Endothelial cell of umbilical vein (primary cell): ENCODE measurements at regions not wholly inside any gene's neighbourhood (a gene's known extent, or its start where the extent isn't known, plus 50 kb on each side); places are given as distances from the start of the nearest gene placed in this dataset.

Experiments
- BruUV-seq: library from RNA; stranded (reverse); fragments of 400-500 nt; replicated peaks from 2 replicates; lab custom pipeline; 2021; lab: Mats Ljungman, UMichigan
- CTCF ChIA-PET: fragments of 300-600, 350-600 bp; sonication (Branson Sonifier 250); formaldehyde crosslinking; loops from one replicate; lab custom pipeline; 2021; ENCODE audit warnings: antibody characterized with exemption, inconsistent platforms; lab: Charles Lee
- POLR2A ChIA-PET: fragments of 300-600, 350-600 bp; sonication (Branson Sonifier 250); formaldehyde crosslinking; loops from one replicate; lab custom pipeline; 2021; ENCODE audit warnings: antibody characterized with exemption, inconsistent platforms; lab: Charles Lee
- DNase-seq: peaks from one replicate; pipeline ENCODE4 v3.0.0-alpha.2; 2011; ENCODE audit warnings: low read depth, low spot score
- FAIRE-seq: peaks from 2 replicates; lab custom pipeline; 2011; peaks lifted over from hg19 to GRCh38; lab: Jason Lieb, UNC
- H2AFZ ChIP-seq: 2 replicates; pipeline ENCODE4 v1.6.0; 2012; ENCODE audit warnings: low read depth, low read length, control low read depth, inconsistent platforms
- H3K27ac ChIP-seq: 2 replicates; pipeline ENCODE4 v1.5.1; 2011; ENCODE audit warnings: low read depth, mild to moderate bottlenecking, control low read depth, low read length, moderate library complexity; ENCODE audit not compliant: insufficient read depth
- H3K27me3 ChIP-seq, 2 experiments: 2 replicates each; pipeline versions ENCODE4 v1.6.0 to v1.6.1; 2011; ENCODE audit warnings: low read length in 2 of 2, mixed read lengths in 1 of 2; ENCODE audit not compliant: control insufficient read depth in 2 of 2, insufficient read depth in 2 of 2
- H3K36me3 ChIP-seq, 2 experiments: 2 replicates in 1 of 2; 3 replicates in 1 of 2; pipeline ENCODE4 v1.5.1; 2011; ENCODE audit warnings: low read length in 2 of 2, mild to moderate bottlenecking in 1 of 2, moderate library complexity in 1 of 2; ENCODE audit not compliant: control insufficient read depth in 2 of 2, insufficient read depth in 2 of 2; ENCODE audit errors: extremely low read depth in 1 of 2
- H3K4me1 ChIP-seq: 3 replicates; pipeline ENCODE4 v1.5.1; 2011; ENCODE audit warnings: mild to moderate bottlenecking, low read length; ENCODE audit not compliant: control insufficient read depth, insufficient read depth; ENCODE audit errors: extremely low read depth
- H3K4me2 ChIP-seq: 2 replicates; pipeline ENCODE4 v1.6.1; 2011; ENCODE audit warnings: low read length, control low read depth, mixed read lengths; ENCODE audit not compliant: insufficient read depth
- H3K4me3 ChIP-seq, 3 experiments: fragments of 200-600 bp in 1 of 3; sonication (generic), shearing (Covaris generic) in 1 of 3; replicated peaks in 1 of 3; 2 replicates each; pipeline ENCODE4 v1.5.1; 2011 to 2016; ENCODE audit warnings: control low read depth in 3 of 3, low read length in 3 of 3, mild to moderate bottlenecking in 2 of 3, inconsistent platforms in 1 of 3, low read depth in 1 of 3, moderate library complexity in 1 of 3; ENCODE audit not compliant: insufficient read depth in 1 of 3
- H3K79me2 ChIP-seq: 2 replicates; pipeline ENCODE4 v1.6.0; 2012; ENCODE audit warnings: low read length, inconsistent platforms; ENCODE audit not compliant: control insufficient read depth, insufficient read depth
- H3K9ac ChIP-seq: replicated peaks from 2 replicates; pipeline ENCODE3; 2011; ENCODE audit warnings: low read length, control low read depth; ENCODE audit not compliant: insufficient read depth; ENCODE audit errors: extremely low read depth
- H3K9me1 ChIP-seq: replicated peaks from 3 replicates; pipeline ENCODE4 v1.6.0; 2011; ENCODE audit warnings: mild to moderate bottlenecking, low read length; ENCODE audit not compliant: control insufficient read depth, insufficient read depth; ENCODE audit errors: extremely low read depth
- H3K9me3 ChIP-seq: replicated peaks from 2 replicates; pipeline ENCODE4 v1.5.1; 2012; ENCODE audit warnings: low read length, inconsistent platforms; ENCODE audit not compliant: control insufficient read depth, insufficient read depth
- H4K20me1 ChIP-seq: replicated peaks from 2 replicates; pipeline ENCODE3; 2011; ENCODE audit warnings: mild to moderate bottlenecking, low read length; ENCODE audit not compliant: control insufficient read depth, insufficient read depth; ENCODE audit errors: extremely low read depth
- CTCF ChIP-seq, 2 donors: IDR thresholded peaks; 1 replicate in 1 of 2; 2 replicates in 1 of 2; pipeline ENCODE4 v1.5.1; 2011; ENCODE audit warnings: low read length in 2 of 2, mild to moderate bottlenecking in 2 of 2, moderate library complexity in 2 of 2, control low read depth in 1 of 2, inconsistent platforms in 1 of 2, low read depth in 1 of 2; ENCODE audit not compliant: insufficient read depth in 1 of 2; ENCODE audit errors: extremely low read depth in 1 of 2
- EZH2 ChIP-seq: IDR thresholded peaks from 2 replicates; pipeline ENCODE4 v1.6.1; 2012; ENCODE audit warnings: borderline replicate concordance, low read depth, mild to moderate bottlenecking, moderate library complexity, low read length, inconsistent platforms; ENCODE audit not compliant: severe bottlenecking
- FOS ChIP-seq: IDR thresholded peaks from 2 replicates; pipeline ENCODE4 v1.6.1; 2011; ENCODE audit warnings: mild to moderate bottlenecking, low read length, moderate library complexity, borderline replicate concordance; ENCODE audit not compliant: insufficient read depth
- GATA2 ChIP-seq: IDR thresholded peaks from 2 replicates; pipeline ENCODE4 v1.7.0; 2011; ENCODE audit warnings: low read depth, mild to moderate bottlenecking, moderate library complexity, mixed read lengths, low read length; ENCODE audit not compliant: insufficient read length, insufficient read depth
- JUN ChIP-seq: IDR thresholded peaks from 2 replicates; pipeline ENCODE4 v1.6.1; 2011; ENCODE audit warnings: borderline replicate concordance, low read depth; ENCODE audit not compliant: insufficient read length, insufficient read depth
- MAX ChIP-seq: IDR thresholded peaks from 2 replicates; pipeline ENCODE4 v1.6.1; 2011; ENCODE audit not compliant: insufficient read depth, insufficient read length
- MYC ChIP-seq: IDR thresholded peaks from one replicate; pipeline ENCODE4 v1.6.1; 2011; ENCODE audit warnings: mild to moderate bottlenecking, low read depth, low read length
- POLR2A ChIP-seq: IDR thresholded peaks from 2 replicates; pipeline ENCODE4 v1.6.1; 2012; ENCODE audit warnings: low read depth, mild to moderate bottlenecking, control low read depth, low read length
- POLR2AphosphoS5 ChIP-seq: IDR thresholded peaks from 2 replicates; pipeline ENCODE4 v1.6.1; 2012; ENCODE audit warnings: low read depth, mild to moderate bottlenecking, control low read depth, low read length, moderate library complexity; ENCODE audit not compliant: insufficient read depth
- dilution Hi-C: fragments of 300-500 bp; cut with MboI; formaldehyde crosslinking; loops from one replicate; pipeline ENCODE4 v1.15.0; 2019; ENCODE audit warnings: low sequenced_read_pairs; ENCODE audit not compliant: extremely low pct_ligation_motif_present
- intact Hi-C: fragments of 100-400 bp; cut with micrococcal nuclease; formaldehyde crosslinking; loops from one replicate; pipeline ENCODE4 v1.10.0; 2022

- H3K9me3 ChIP-seq = peaks cover 5% of the 10 kb centered on the region
- POLR2A ChIA-PET = no interaction called here
- no peak for DNase-seq
- no peak overlapping the region for H3K4me2 ChIP-seq
- H3K79me2 ChIP-seq = no peaks in the 10 kb centered on the region
- no peaks in the 10 kb centered on the region for H4K20me1 ChIP-seq
- H3K9ac ChIP-seq = no peak overlapping the region
- no peak for TF ChIP-seq JUN
- TF ChIP-seq MAX = no peak
- no peak for TF ChIP-seq MYC
- no peak for TF ChIP-seq CTCF (IDR thresholded peaks at IDR 0.05; ENCODE audit: extremely low read depth in 1 of 2, insufficient read depth in 1 of 2, low read depth in 1 of 2, low read length in 2 of 2)
- no peak for TF ChIP-seq GATA2
- no peak for TF ChIP-seq EZH2
- TF ChIP-seq FOS = no peak
- TF ChIP-seq POLR2AphosphoS5 = no peak
- TF ChIP-seq POLR2A = no peak
- FAIRE-seq = no peak
- no peaks in the 10 kb centered on the region for H3K36me3 ChIP-seq
- no peak overlapping the region for H2AFZ ChIP-seq
- H3K4me3 ChIP-seq = no peak overlapping the region
- intact Hi-C loops (no loop called here), dilution Hi-C loops (no loop called here)
- H3K27ac ChIP-seq = no peak overlapping the region
- CTCF ChIA-PET = no interaction called here
- H3K4me1 ChIP-seq = no peaks in the 10 kb centered on the region
- no TSS peak for BruUV-seq
- H3K9me1 ChIP-seq = no peaks in the 10 kb centered on the region
- no peaks in the 10 kb centered on the region for H3K27me3 ChIP-seq
These were observed 191.2 kb upstream of the SLITRK6 start for GRCh38 chr13:85990397-85990796.
